RCC 7860 (cell line): ENCODE measurements at regions not wholly inside any gene's neighbourhood (a gene's known extent, or its start where the extent isn't known, plus 50 kb on each side); places are given as distances from the start of the nearest gene placed in this dataset.

Experiments used
- DNase-seq: peaks from one replicate; pipeline ENCODE4 v3.0.0-alpha.2; 2015; ENCODE audit warnings: low spot score
- FAIRE-seq: peaks from 2 replicates; lab custom pipeline; 2012; peaks lifted over from hg19 to GRCh38; lab: Jason Lieb, UNC

GRCh38 chr11:113584371-113584770 lies 109.2 kb upstream of the DRD2 start:
- FAIRE-seq (no peak), DNase-seq (no peak)

DNA sequence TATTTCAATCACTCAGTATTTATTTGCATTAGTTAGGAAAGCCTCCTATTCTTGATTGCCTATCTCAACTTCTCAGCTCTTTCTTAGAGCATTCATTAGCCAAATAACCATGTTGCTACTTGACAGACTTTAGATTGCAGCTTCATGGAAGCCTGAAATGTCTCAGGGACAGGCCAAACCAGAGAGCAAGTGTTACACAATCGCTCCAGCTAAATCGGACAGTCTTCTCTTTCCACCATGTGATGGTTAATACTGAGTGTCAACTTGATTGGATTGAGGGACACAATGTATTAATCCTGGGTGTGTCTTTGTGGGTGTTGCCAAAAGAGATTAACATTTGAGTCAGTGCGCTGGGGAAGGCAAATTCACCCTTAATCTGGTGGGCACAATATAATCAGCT lies 106.5 kb upstream of the DRD2 start:
- DNase-seq (no peak), FAIRE-seq (no peak)

DNA sequence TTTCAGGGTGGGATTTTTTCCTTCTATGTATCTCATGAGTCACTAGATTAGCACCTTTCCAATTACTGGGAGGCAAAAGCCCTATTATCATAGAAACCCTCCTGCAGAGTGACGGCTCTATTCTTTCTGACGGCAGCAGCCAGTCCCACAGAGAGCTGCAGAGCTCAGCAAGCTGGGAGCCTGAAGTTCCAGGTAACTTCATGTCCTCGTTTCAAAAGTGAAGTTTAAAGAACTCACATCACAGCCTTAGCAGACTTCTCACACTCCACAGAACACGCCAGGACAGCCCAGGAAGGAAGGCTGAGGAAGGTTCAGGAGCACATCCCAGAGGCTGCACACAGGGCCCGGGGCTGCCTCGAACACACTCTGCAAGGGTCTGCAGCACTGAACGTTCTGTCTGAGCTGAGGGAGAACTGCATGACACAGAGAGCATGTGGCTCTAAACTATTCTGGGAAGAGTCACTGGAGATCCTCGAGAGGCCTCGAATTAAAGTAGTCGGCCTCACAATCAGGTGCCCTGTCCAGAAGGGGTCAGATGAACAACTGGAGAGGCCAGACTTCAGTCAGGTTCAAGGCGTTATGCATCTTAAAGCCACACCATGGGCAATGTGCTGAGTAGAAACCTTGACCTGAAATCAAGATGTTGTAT lies 104.2 kb upstream of the DRD2 start:
- no peak for DNase-seq
- no peak for FAIRE-seq

DNA sequence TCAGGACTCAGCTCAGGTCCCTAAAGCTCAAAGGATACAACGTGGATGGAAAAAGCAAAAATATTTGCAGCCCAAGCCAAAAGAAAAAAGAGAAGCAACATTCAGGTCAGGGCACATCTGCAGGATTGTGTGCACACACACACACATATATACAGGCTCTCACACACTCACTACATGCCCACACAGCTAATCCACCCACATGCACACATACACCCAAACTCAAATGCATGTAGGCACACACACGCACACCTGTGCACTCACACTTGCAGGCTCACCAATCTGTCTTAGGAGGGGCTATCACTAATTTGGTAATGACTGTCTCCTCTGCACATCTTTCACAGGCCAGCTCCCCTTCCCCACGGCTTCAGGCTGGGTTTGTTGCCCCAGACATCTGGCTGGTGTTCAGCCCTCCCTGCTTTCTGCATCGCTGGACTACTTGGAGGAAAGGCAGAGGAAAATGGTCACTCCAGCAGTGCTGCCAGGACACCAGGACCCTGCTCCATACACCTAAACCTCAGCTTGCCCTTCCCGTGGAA lies 103.6 kb upstream of the DRD2 start:
- FAIRE-seq, result no peak
- no peak for DNase-seq

- FAIRE-seq, result no peak
- no peak for DNase-seq
Observed at GRCh38 chr11:113578033-113578380, 102.8 kb upstream of the DRD2 start.

GRCh38 chr11:113577356-113578032 lies 102.3 kb upstream of the DRD2 start:
- FAIRE-seq (no peak), DNase-seq (no peak)

DNA sequence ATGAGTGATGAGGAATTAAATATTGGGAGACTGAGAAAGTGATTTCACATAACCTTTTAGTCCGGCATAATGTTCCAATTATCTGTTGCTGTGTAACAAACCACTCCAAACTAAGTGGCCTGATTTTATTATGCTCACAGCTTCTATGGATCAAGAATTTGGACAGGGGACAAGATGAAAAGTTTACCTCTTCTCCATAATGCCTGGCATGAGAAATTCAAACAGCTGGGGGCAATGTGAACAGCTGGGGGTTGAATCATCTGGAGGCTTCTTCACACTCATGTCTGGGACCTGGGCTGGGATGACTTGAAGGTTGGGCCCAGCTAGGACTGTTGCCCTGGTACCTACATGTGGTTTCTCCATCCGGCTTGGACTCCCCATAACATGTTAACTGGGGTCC lies 99.4 kb upstream of the DRD2 start:
- no peak for DNase-seq

GRCh38 chr11:113574171-113574570 lies 99.0 kb upstream of the DRD2 start:
- FAIRE-seq (no peak), DNase-seq (no peak)

More for the DNA sequence above, 99.4 kb upstream of the DRD2 start:
- no peak for FAIRE-seq

GRCh38 chr11:113572136-113572735 lies 97.0 kb upstream of the DRD2 start:
- DNase-seq, result no peak
- FAIRE-seq, result no peak

GRCh38 chr11:113571531-113571930 lies 96.3 kb upstream of the DRD2 start:
- FAIRE-seq, result no peak

DNA sequence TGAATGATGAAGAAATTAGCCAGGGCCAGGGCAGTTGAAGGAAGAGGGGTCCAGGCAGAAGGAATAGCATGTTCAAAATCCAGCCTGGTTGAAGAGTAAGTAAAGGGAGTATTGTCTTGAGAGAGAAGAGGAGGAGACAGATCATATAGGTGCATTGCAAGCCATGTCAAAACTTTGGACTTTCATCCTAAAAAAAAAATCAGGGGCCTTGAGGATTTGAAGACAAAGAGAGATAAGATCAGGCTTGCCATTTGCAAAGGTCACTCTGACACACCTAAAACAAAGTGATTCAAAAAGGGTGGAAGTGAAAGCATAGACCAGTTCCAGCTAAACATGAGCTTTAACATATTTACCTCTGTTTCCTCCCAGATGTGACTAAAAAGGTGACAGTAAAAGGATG lies 95.7 kb upstream of the DRD2 start:
- no peak for DNase-seq
- FAIRE-seq, result no peak

More at GRCh38 chr11:113571531-113571930, 96.3 kb upstream of the DRD2 start:
- DNase-seq, result no peak

DNA sequence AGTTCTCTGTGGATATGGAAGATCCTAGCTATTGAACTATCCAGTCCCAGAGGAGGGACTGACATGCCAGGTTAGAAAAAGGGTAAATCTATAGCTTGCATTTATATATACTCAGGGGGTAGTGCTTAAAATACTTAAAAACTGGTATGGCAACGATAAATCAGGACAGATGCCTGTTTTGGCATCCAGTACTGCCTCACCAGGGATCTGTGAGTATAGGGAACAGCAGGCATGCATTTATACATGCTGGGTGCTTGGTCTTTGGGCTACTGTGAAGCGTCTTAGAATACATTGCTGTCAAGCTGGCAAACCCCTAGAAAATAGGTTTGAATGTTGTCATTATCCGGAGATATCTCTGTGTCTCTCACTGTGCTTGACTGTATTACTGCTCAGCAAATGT lies 94.2 kb upstream of the DRD2 start:
- FAIRE-seq (no peak), DNase-seq (no peak)

GRCh38 chr11:113568566-113568965 lies 93.4 kb upstream of the DRD2 start:
- DNase-seq (no peak), FAIRE-seq (no peak)

DNA sequence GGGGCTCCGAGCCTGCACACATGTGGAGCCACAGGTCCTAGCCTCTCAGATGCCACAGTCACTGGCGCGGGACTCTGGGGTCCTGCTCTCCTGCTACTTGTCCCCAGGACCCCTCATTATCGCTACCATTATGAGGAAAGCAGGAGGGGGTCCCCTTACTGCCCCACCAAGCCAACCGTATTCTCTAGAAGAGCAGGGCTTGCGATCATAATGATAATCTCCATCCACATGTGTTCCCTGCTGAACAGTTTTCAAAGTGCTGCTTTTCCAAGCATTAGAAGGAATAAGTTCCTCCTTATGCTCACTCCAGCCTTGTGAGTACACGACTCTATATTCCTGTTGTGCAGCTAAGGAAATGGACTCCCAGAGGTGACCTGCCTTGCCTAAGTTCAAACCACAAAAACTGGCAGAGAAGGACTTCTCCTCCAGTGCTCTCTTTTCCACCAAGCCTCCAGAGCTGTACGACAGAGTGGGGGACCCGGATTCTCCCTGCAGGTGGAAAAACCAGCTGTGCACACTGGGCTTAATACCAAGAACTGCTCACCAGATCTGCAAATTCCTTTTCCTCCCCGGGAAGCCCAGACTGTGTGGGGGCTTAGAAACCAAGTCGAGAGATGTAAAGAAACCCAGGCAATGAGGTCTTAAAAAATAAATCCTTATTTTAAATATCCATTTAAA lies 92.8 kb upstream of the DRD2 start:
- FAIRE-seq (no peak), DNase-seq (no peak)

DNA sequence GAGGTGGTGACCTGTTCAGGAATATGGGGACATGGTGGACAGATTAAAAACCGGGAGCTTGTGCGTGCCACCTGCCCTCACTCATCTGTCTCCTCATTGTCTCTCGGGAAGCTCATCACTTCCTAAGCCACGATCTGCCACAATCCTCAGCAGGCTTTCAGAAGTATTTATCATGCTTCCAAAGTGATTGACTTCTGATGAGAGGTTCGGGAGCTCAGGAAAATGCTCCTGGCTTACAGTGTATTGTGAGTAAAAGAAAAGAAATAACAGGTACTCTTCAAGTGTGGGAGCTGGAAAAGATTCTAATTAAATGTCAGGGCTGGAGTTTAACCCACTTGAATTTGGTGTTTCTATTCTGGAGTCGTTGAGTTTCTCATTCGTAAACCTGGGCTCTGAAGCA lies 91.9 kb upstream of the DRD2 start:
- DNase-seq (no peak), FAIRE-seq (no peak)

GRCh38 chr11:113564527-113565130 lies 89.4 kb upstream of the DRD2 start:
- FAIRE-seq (no peak), DNase-seq (no peak)

GRCh38 chr11:113563766-113564526 lies 88.7 kb upstream of the DRD2 start:
- FAIRE-seq (no peak), DNase-seq (no peak)

DNA sequence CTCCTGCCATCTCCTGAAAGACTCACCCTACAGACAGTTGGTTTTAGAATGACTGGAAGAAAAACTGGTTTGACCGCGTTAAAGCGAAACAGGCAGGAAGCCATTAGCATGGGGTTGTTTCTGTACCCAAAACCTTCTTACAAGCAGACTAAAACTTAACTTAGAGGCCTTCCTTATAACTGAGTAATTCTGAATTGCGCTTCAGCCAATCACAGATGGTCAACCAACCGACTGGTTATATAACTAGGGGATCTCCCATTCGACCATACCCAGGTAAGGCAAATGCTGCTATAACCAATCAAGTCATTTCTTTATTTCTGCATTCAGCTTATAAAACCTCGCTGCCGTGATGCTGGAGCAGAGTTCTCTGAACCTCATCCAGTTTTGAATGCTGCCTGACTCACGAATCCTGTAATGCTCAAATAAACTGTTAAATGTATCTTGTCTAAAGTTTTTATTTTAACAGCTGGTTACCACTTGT lies 87.8 kb upstream of the DRD2 start:
- FAIRE-seq (no peak), DNase-seq (no peak)

- DNase-seq (no peak), FAIRE-seq (no peak)
Observed at GRCh38 chr11:113562576-113562975, 87.4 kb upstream of the DRD2 start.

- FAIRE-seq (no peak), DNase-seq (no peak)
Observed at GRCh38 chr11:113557926-113558325, 82.7 kb upstream of the DRD2 start.
